ENCODE measurements at regions not wholly inside any gene's neighbourhood (a gene's known extent, or its start where the extent isn't known, plus 50 kb on each side); places are given as distances from the start of the nearest gene placed in this dataset.

DNA sequence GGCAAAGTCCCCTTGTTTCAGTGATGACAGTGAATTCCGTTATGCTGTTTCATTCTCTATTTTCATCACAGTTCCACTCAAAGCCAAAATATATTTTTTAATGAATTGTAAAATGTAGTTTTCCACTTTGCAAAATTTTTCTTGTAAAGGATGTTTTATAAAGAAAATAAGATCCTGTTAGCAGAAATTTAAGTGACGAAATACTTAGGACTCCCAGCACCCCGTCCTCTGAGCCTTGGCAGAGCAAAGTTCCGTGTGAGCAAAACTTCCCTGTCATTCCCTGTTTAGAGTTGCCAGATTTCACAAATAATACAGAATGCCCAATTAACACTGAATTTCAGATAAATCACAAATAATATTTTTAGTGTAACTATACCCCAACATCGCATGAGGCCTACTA, 81.0 kb upstream of the RBPJ start:
- H3K9me3 Mint-ChIP-seq = peaks cover 0 to 3% (median 0%) of the 10 kb centered on the region in 7 donors

DNA sequence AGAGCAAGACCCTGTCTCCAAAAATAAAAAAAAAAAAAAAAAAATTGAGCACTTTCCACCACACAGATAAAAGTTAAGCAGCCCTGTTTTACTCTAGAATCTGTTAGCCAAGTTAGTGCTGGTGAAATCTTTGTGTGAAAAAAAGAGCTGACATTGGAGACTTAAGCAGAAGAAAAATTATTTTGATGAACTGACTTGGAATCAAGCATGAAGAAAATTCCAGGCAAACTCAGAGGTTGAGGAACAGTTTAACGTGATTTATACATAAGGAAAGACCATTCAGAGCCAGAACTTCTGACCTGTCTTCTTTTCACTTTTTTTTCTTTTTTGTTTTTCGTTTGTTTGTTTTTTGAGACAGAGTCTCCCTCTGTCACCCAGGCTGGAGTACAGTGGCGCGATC, 79.6 kb upstream of the RBPJ start:
- H3K4me1 Mint-ChIP-seq = peaks cover 21% of the 10 kb centered on the region
- intact Hi-C loops (cut with micrococcal nuclease) = no loop called here
- no peak overlapping the region for H3K27ac Mint-ChIP-seq
- peaks cover 0 to 3% (median 0%) of the 10 kb centered on the region in 7 donors for H3K9me3 Mint-ChIP-seq
- Histone ChIP-seq H3K36me3 (replicated peaks in 1 of 2; ENCODE audit: control insufficient read depth in 1 of 2, insufficient read depth in 2 of 2, low read length in 2 of 2) (no peaks in the 10 kb centered on the region), H3K4me3 (replicated peaks in 1 of 3; ENCODE audit: low read depth in 2 of 3, low read length in 3 of 3) (no peak overlapping the region), H3K9me3 (replicated peaks in 1 of 2; ENCODE audit: control insufficient read depth in 1 of 2, insufficient read depth in 1 of 2, low read length in 2 of 2) (no peaks in the 10 kb centered on the region), H3K4me2 (replicated peaks; ENCODE audit: extremely low read depth, low read length, poor library complexity, severe bottlenecking) (no peak overlapping the region), H3K27me3 (ENCODE audit: control insufficient read depth in 2 of 2, insufficient read depth in 2 of 2, low read length in 2 of 2) (no peaks in the 10 kb centered on the region), H2AFZ (ENCODE audit: insufficient read depth, low read depth, low read length, poor library complexity, severe bottlenecking) (no peak overlapping the region), H3K4me1 (ENCODE audit: control insufficient read depth in 1 of 2, insufficient read depth in 2 of 2, low read length in 2 of 2) (peaks cover 14 to 16% of the 10 kb centered on the region in 2 donors), H3K9ac (ENCODE audit: insufficient read depth, low read length, poor library complexity, severe bottlenecking) (no peak overlapping the region), H3K27ac (ENCODE audit: low read depth in 1 of 2, low read length in 2 of 2) (no peak overlapping the region), H3K79me2 (ENCODE audit: insufficient read depth, low read length) (no peaks in the 10 kb centered on the region), H4K20me1 (ENCODE audit: insufficient read depth, low read length) (no peaks in the 10 kb centered on the region)
- no peak overlapping the region for H3K4me3 Mint-ChIP-seq
- TF ChIP-seq, protein P1, sequence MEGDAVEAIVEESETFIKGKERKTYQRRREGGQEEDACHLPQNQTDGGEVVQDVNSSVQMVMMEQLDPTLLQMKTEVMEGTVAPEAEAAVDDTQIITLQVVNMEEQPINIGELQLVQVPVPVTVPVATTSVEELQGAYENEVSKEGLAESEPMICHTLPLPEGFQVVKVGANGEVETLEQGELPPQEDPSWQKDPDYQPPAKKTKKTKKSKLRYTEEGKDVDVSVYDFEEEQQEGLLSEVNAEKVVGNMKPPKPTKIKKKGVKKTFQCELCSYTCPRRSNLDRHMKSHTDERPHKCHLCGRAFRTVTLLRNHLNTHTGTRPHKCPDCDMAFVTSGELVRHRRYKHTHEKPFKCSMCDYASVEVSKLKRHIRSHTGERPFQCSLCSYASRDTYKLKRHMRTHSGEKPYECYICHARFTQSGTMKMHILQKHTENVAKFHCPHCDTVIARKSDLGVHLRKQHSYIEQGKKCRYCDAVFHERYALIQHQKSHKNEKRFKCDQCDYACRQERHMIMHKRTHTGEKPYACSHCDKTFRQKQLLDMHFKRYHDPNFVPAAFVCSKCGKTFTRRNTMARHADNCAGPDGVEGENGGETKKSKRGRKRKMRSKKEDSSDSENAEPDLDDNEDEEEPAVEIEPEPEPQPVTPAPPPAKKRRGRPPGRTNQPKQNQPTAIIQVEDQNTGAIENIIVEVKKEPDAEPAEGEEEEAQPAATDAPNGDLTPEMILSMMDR (IDR thresholded peaks at IDR 0.05) = no peak
- peaks cover 0 to 2% of the 10 kb centered on the region in 2 donors for H3K36me3 Mint-ChIP-seq
- WGBS (ENCODE audit: insufficient coverage) = 100% methylated on average over 1 of the region's 4 CpGs
- no peak for DNase-seq
- H3K27me3 Mint-ChIP-seq (ENCODE audit: low read depth in 3 of 3) = peaks cover 0 to 4% (median 1%) of the 10 kb centered on the region in 3 donors

More for the DNA sequence above, 81.0 kb upstream of the RBPJ start:
- Histone ChIP-seq H4K20me1 (ENCODE audit: insufficient read depth, low read length) (no peaks in the 10 kb centered on the region), H3K27me3 (ENCODE audit: control insufficient read depth in 2 of 2, insufficient read depth in 2 of 2, low read length in 2 of 2) (no peaks in the 10 kb centered on the region), H2AFZ (ENCODE audit: insufficient read depth, low read depth, low read length, poor library complexity, severe bottlenecking) (no peak overlapping the region), H3K36me3 (replicated peaks in 1 of 2; ENCODE audit: control insufficient read depth in 1 of 2, insufficient read depth in 2 of 2, low read length in 2 of 2) (no peaks in the 10 kb centered on the region), H3K4me3 (replicated peaks in 1 of 3; ENCODE audit: low read depth in 2 of 3, low read length in 3 of 3) (no peak overlapping the region), H3K9me3 (replicated peaks in 1 of 2; ENCODE audit: control insufficient read depth in 1 of 2, insufficient read depth in 1 of 2, low read length in 2 of 2) (no peaks in the 10 kb centered on the region), H3K4me1 (ENCODE audit: control insufficient read depth in 1 of 2, insufficient read depth in 2 of 2, low read length in 2 of 2) (peaks cover 14 to 16% of the 10 kb centered on the region in 2 donors), H3K4me2 (replicated peaks; ENCODE audit: extremely low read depth, low read length, poor library complexity, severe bottlenecking) (no peak overlapping the region), H3K27ac (ENCODE audit: low read depth in 1 of 2, low read length in 2 of 2) (no peak overlapping the region), H3K79me2 (ENCODE audit: insufficient read depth, low read length) (no peaks in the 10 kb centered on the region), H3K9ac (ENCODE audit: insufficient read depth, low read length, poor library complexity, severe bottlenecking) (no peak overlapping the region)
- 90% methylated on average over 2 of the region's 5 CpGs for WGBS (ENCODE audit: insufficient coverage)
- peaks cover 27% of the 10 kb centered on the region for H3K4me1 Mint-ChIP-seq
- no peak for DNase-seq
- intact Hi-C loops (cut with micrococcal nuclease) = no loop called here
- TF ChIP-seq, protein P1 (IDR thresholded peaks at IDR 0.05) = no peak
- H3K4me3 Mint-ChIP-seq = no peak overlapping the region
- H3K36me3 Mint-ChIP-seq = peaks cover 0 to 2% of the 10 kb centered on the region in 2 donors
- peak overlapping the region in 5 of 7 donors; percentile 7 to 70 (median 45) for H3K27ac Mint-ChIP-seq
- H3K27me3 Mint-ChIP-seq (ENCODE audit: low read depth in 3 of 3) = peaks cover 0 to 4% (median under 1%) of the 10 kb centered on the region in 3 donors

Measured in CD14-positive monocyte (primary cell).